ENCODE measurements at regions not wholly inside any gene's neighbourhood (a gene's known extent, or its start where the extent isn't known, plus 50 kb on each side); places are given as distances from the start of the nearest gene placed in this dataset.
A peak's percentile ranks its signal among the peaks of the same experiment; 100 is the strongest.
"Not testable (repeated sequence)": the region's sequence is repeated elsewhere in the genome, so short reads cannot be mapped to it uniquely, and the experiment has no call there.

DNA sequence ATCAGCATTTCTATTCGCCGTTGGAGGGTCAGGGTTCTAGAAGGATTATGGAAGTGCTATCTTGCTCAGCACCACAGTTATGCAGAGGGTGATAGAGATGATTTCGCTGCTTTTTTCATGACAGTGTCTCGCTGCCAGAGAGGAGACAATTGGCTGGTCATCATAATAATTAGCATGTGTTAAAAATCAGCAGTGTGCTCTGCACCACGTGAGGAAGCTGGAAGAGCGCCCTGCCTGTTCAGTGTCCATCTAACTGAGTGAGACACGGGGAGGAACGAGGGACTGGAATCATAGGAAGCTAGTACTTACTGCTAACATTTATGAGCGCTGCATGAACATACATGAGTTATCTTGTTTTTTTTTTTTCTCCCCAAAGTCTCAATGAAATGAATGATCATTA lies 116.2 kb upstream of the PLAAT1 start:
- no peak for DNase-seq (ENCODE audit: low read depth)

DNA sequence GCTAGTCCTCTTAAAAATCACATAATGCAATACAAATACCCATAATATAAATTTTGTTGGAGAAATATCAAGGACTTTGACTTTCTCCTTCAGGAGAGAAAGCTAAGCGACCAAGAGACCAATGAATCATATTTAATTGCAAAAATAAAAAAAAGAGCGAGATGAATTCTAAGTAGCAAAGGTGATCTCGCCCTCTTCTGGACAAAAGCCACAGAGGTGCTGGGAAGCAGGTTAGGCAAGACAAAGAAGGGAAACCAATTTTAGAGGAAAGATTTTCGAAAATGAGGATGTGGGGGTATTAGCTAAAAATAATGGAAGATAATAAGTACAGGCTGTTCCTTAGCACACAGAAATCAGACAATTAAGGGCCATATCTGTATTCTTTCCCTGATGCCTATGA lies 111.4 kb upstream of the PLAAT1 start:
- no peak for DNase-seq (ENCODE audit: low read depth)

DNA sequence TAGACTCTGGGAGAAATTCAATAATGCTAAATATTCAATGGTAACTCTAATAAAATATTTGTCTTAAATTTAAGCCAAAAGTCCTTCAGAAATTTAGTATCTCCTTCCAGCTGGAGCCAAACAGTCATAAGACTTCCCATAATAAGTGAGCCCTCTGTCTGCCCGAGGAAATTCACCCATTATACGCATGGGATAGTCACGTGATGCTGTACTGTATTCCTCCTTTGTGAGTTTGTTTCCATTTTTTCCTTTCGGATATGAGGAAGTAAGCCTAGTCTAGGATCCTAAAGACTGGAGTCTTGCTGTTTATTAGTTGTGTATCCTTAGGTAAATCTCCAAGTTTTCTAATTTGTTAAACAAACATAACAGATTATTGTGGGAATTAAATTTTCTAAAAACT lies 110.4 kb upstream of the PLAAT1 start:
- no peak for DNase-seq (ENCODE audit: low read depth)

DNA sequence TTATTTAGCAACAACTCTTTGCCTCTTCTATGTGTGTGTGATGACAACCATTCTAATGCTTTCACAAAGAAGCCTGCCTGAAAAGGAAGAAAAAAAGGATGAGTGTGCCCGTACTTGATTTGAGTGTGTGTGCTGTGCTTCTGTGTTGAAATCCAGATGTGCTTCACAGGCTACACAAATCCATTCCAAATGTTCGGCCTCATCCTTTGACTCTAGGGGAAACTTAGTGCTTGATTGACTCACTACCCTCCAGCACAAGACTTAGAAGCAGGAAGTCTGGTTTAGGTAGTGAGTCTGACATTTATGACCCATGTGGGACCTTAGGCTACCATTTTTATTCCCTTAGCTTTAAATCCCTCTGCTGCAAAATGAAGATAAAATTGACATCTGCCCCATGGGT lies 108.8 kb upstream of the PLAAT1 start:
- DNase-seq (ENCODE audit: low read depth): no peak

DNA sequence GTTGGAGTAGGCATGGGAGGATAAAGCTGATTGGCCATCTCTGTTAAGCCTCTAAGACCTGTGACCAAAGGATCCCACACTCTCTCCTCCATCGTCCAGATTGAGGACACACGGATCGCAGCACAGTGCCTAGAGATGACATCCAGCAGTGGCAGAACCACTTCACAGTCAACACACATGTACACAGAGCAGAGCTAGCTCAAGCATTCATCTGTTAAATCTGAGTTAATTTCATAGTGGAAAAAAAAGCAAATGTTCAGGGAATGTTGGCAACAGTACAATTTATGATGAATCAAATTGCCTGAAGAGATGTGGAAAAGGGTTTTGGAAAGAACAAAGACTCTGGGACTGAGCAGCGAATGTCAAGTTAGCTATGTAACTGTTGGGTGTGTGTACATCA lies 108.1 kb upstream of the PLAAT1 start:
- DNase-seq (ENCODE audit: low read depth): no peak

DNA sequence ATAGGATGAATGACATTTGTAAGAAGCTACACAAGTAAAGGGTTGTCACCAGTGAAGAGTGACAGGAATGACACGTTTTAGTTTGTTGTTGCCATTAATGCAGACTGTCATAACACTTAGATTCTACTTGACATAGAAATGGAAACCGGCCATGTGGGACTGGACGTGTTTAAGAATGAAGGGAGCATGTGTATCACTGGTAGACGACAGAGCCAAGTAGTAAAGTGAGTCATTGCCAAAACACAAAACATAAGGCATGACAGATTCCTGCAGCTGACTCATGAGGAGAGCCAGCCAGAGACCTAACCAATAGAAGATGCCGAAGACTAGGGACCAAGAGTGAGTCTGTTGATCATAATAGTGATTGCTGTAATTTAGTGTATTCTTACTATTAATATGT lies 106.2 kb upstream of the PLAAT1 start:
- peak; percentile 30 for DNase-seq (ENCODE audit: low read depth)

DNA sequence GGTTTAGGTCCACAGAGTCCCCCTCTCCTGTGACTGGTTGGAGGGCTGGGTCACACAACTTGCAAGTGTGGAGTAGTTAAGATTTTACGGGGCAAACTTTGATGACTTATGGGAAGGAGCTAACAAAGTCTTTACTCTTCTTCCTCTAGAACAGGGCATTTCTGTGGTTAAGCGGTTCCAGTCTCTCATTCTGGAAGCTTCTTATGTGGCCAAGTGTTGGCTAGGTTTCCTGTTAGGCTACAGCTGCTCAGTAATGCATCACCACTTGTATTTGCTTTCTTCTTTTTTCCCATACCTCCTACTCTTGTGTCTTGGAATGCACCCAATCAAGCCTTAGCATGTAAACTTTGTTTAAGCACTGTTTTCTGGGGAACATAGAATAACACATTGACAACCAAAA lies 100.6 kb upstream of the PLAAT1 start:
- DNase-seq (ENCODE audit: low read depth): no peak

DNA sequence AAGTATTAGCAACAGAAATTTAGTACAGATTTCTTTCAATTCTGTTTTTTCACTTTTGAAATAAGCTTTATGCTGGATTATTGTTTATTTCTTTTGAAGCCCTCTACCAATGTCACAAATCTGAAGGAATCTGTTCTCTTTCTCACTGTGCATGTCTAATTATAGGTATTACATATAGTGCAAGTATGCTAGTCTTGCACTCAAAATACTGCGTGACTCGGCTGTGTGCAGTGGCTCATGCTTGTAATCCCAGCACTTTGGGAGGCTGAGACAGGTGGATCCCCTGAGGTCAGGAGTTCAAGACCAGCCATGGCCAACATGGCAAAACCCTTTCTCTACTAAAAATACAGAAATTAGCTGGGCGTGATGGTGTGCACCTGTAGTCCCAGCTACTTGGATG lies 95.8 kb upstream of the PLAAT1 start:
- no peak for DNase-seq (ENCODE audit: low read depth)

DNA sequence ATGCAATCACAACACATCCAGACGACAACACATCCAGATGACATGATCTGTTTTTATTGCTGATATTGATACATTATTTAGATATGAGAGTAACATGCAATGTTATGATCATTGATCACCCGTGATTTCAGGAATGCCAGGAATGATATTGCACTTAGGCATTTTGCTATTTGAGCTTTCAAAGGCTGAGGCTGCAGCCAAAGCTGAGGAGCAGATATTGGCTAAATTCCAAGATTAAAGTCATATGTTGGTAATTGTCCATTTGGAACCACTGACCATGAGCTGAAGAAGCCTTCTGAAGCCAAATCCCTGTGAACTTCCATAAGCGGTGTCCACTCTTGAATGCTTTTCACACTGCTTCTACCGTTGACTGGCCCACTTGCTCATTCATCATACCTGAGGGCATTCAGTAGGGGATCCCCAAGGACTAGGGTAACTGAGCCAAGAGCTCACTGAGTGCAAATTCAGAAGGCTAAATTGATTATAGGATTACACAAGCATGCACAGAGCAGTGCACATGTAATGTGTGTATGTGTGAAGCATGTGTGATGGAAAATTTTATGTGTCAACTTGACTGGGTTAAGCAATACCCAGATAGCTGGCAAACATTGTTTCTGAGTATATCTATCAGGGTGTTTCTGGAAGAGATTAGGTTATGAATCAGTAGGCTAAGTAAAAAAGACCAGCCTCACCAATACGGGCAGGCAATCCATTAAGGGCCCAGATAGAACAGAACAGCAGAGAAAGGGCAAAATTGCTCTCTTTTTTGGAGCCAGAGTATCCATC lies 92.1 kb upstream of the PLAAT1 start:
- DNase-seq (ENCODE audit: low read depth): no peak

DNA sequence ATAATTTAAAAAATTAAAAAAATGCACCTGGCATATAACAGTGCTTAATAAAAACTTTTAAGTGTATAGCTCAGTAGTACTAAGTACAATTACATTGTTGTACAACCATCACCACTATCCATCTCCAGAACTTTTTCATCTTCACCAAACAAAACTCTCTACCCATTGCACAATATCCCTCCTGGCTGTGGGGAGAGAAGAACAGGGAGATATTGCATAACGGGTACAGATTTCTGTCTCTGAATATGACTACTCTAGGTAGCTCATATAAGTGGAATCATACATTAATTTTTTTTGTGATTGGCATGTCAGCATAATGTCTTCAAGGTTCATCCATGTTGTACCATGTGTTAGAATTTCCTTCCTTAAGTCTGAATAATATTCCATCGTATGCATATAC lies 91.0 kb upstream of the PLAAT1 start:
- DNase-seq (ENCODE audit: low read depth): no peak

DNA sequence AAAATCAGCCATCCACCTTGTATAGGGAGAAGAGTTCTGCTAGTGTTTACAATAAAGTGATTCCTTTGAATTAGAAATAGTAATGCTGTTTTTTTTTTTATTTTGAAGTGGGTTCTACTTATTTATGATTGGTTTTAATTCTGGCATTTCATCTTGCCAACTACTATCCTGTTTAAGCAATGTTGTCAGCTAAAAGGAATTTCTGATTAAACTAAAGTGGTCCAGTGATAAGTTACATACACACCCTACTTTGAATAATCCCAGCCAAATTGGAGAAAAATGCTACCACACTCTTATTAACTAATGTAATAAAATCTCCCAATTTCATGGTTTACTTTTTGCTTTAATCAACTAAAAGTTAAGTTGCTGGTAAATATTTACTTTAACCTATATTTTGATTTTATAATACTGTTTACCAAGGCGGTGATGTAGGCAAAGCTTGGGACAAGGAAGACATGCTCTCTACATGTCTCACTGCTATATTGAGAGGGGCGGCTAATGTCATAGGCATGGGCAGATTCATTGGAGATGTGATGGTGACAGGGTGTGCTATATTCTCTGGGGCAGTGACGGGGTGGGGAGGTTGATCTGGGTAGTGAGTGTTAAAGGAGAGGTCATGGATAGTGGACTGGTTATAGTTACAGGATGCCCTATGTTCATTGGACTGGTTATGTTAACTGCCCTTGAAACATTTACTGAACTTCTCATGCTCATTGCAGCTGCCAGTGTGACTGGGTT lies 85.8 kb upstream of the PLAAT1 start:
- DNase-seq (ENCODE audit: low read depth): not testable (repeated sequence)

DNA sequence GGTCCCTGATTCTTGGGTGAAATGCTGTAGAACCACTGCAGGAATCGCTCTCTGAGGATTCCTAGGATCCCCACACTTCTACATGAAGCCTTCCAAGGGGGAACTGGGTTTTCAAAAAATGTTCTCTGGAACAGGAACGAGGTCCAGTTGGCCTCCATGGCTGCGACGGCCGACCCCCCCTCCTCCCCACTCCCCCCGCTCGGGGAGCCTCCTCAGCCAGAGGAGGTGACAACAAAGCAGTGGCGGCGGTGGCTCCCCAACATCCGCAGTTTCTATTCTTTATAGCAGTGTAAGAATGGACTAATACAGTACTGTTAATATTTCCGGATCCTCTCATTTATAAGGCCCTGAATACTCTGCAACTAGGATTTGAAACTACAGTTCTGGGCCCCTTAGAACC lies 84.0 kb upstream of the PLAAT1 start:
- no peak for DNase-seq (ENCODE audit: low read depth)

DNA sequence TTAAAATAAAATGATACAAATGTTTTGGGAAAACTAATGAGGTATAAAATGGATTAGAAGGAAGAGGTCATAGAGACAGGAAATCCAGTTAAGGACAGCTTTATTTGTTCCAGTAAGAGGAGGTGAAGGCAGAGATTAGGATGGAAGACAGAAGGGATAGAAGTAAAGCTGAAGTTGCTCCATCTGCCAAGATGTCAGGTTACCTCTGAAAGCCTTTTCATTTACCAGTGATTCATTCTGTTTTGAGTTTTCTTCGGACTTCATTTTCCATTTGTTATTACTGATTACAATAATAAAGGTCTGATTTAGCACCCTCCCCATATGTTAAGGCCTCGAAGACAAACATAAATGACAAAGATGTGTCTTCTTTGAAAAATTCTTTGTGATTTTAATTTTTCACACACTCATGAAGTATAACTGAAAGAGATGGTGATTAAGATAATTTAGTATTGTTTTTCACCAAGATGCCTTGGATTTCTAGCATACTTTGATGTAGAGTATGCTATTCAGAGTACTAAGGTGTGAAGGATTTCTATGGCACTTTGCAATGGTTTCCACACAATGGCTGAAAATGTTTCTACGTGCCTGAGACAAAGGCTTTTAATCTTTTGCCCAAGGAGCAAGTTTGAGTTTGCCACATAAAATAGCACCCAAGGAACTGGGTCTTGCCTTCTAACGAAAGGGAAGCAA lies 75.4 kb upstream of the PLAAT1 start:
- DNase-seq (ENCODE audit: low read depth): no peak

DNA sequence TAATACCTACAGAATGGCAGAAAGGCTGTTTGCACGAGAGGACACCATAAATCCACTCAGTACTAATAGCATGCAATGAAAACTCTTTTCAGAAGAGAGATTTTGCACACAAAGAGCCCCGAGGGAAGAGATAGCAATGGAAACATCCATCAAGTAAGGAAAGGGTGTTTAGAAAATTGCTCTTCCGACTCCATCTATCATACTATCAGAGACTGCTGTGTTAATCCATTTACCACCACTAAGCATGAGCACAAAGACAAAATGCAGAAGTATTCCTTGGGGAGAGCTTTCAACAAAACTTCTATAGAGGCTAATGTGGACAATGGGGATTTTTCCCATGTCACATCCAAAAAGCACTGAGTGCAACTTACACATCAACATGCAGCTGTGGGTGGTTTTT lies 72.1 kb upstream of the PLAAT1 start:
- DNase-seq (ENCODE audit: low read depth): no peak

DNA sequence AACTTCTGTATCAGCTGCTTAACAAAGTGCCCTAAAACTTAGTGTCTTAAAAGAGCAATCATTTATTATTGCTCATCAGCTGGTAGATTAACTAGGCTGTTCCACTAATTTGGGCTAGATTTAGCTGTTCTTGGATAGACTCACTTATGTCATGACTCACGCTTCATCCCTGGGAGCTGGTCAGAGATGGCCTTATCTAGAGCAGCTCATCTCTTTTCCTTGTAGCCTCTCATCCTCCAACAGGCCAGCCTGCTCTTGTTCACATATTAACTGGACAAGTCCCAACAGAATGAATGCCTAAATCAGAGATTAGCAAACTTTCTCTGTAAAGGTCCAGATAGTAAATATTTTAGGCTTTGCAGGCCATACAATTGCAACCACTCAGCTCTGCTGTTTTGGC lies 66.9 kb upstream of the PLAAT1 start:
- no peak for DNase-seq (ENCODE audit: low read depth)

DNA sequence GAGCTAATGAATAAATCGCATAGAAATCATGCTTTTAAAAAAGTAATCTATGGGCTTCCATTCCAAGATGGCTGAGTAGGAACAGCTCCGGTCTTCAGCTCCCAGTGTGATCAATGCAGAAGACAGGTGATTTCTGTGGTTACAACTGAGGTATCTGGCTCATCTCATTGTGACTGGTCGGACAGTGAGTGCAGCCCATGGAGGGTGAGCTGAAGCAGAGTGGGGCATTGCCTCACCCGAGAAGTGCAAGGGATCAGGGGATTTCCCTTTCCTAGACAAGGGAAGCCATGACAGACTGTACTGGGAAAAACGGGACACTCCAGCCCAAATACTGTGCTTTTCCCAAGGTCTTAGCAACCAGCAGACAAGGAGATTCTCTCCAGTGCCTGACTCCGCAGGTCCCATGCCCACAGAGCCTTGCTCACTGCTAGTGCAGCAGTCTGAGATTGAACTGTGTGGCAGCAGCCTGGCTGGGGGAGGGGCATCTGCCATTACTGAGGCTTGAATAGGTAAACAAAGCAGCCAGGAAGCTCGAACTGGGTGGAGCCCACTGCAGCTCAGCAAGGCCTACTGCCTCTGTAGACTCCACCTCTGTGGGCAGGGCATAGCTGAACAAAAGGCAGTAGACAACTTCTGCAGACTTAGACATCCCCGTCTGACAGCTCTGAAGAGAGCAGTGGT lies 61.5 kb upstream of the PLAAT1 start:
- not testable (repeated sequence) for DNase-seq (ENCODE audit: low read depth)

DNA sequence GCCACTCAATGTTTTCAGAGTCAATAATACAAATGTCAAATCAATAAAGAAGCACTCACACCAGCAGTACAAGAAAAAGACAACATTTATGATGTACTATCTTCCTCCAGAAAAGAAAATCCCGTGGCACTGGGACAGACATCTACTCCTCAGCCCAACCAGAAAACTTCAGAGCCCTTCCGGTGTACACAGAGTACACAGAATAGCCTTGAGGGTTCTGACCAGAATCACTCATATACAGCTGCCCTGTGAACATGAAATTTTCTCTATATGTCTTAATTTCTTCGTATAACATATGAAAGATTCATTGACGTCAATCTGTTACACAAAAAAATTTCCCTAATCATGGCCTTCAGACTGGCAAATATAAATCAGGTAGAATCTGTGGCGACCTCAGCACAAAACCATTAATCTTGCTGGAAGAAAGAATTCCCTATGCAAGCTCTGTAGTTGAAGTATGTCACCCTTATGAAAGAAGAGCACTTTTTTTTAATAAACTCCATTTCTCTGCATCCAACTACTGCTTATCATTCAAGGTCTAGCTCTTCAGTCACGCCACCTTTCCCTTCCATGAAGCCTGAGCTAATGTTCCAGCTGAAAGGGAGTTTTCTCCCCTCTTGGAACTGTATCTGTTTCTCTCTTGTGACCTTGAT lies 53.8 kb upstream of the PLAAT1 start:
- no peak for DNase-seq (ENCODE audit: low read depth)

DNA sequence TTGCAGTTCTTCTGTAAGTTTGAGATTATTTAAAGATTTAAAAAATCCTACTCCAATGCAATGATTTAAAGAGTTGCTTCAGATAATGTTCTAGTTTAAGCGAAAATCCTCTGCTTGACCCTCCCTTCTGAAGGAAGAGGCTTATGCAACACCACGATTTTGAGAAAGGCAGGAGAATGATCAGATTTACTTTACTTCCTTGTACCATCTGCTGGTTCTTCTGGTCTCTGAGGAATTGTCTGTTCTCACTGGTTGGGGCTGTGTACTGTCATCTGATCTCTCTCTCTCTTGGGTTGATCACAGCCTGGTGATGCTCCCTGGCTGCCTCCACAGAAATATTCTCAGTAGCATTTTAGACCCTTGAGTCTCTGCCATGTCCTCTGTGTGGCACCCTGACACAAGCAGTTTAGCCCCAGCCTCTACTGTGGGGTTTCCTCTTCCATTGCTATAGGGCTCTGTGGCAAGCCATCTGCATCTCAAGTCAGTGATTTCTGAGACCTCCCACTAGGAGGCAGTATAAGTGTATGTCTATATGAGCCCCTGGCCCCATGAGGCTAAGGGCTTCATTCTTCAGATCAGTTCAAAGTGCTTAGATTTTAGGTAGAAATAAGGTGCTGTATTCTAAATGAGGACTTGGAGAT lies 50.8 kb upstream of the PLAAT1 start:
- no peak for DNase-seq (ENCODE audit: low read depth)
